K562 (cell line): ENCODE measurements at regions not wholly inside any gene's neighbourhood (a gene's known extent, or its start where the extent isn't known, plus 50 kb on each side); places are given as distances from the start of the nearest gene placed in this dataset.
A peak's percentile ranks its signal among the peaks of the same experiment; 100 is the strongest.

Experiments
- ATAC-seq: fragments of 200-7000 bp; cut with Tn5 transposase; 3 replicates; pipeline ENCODE4 v1.9.1; 2020; ENCODE audit warnings: moderate library complexity
- BruUV-seq: library from RNA; stranded (reverse); fragments of 400-500 nt; replicated peaks from 2 replicates; lab custom pipeline; 2021; lab: Mats Ljungman, UMichigan
- CTCF ChIA-PET: fragments of 300-600 bp; formaldehyde crosslinking; extraction: SDS; loops from one replicate; lab custom pipeline; 2021; ENCODE audit warnings: low intra/inter-chr PET ratio; lab: Yijun Ruan, JAX
- POLR2A ChIA-PET: fragments of 300-600, 350-650 bp; sonication (Branson Sonifier 250); formaldehyde crosslinking; extraction: SDS; loops from one replicate; lab custom pipeline; 2021; ENCODE audit warnings: antibody characterized with exemption, inconsistent platforms; lab: Yijun Ruan, JAX
- DNase-seq, 4 experiments: peaks; one replicate each; pipeline versions ENCODE4 v3.0.0 to v3.0.0-alpha.2; 2011 to 2018; ENCODE audit warnings: low spot score in 3 of 4, mixed read lengths in 3 of 4; ENCODE audit errors: extremely low read depth in 1 of 4
- FAIRE-seq: peaks from 2 replicates; lab custom pipeline; 2011; peaks lifted over from hg19 to GRCh38; lab: Jason Lieb, UNC
- H2AFZ ChIP-seq: 2 replicates; pipeline ENCODE4 v1.6.0; 2011; ENCODE audit warnings: low read depth, low read length, control low read depth, inconsistent platforms
- H3K27ac ChIP-seq: fragments of 200-600 bp; 3 replicates; pipeline ENCODE4 v1.8.0; 2011; ENCODE audit warnings: low read depth, mild to moderate bottlenecking, control low read depth, inconsistent platforms, low read length, moderate library complexity, mixed read lengths; ENCODE audit errors: extremely low read depth
- H3K27me3 ChIP-seq, 2 experiments: fragments of 300-600 bp in 1 of 2; 2 replicates in 1 of 2; 3 replicates in 1 of 2; pipeline versions ENCODE4 v1.6.0 to v1.8.0; 2011; ENCODE audit warnings: inconsistent platforms in 2 of 2, low read length in 2 of 2, mild to moderate bottlenecking in 1 of 2, mixed read lengths in 1 of 2, moderate library complexity in 1 of 2; ENCODE audit not compliant: control insufficient read depth in 2 of 2, insufficient read depth in 2 of 2
- H3K36me3 ChIP-seq: fragments of 300-600 bp; 3 replicates; pipeline ENCODE4 v1.8.0; 2011; ENCODE audit warnings: mild to moderate bottlenecking, low read length, inconsistent platforms; ENCODE audit not compliant: control insufficient read depth, insufficient read depth
- H3K4me1 ChIP-seq, 2 experiments: fragments of 200-600 bp in 1 of 2; replicated peaks in 1 of 2; 2 replicates in 1 of 2; 3 replicates in 1 of 2; pipeline versions ENCODE4 v1.5.1 to v1.8.0; 2011; ENCODE audit warnings: inconsistent platforms in 2 of 2, low read length in 2 of 2, mild to moderate bottlenecking in 1 of 2, mixed read lengths in 1 of 2, moderate library complexity in 1 of 2; ENCODE audit not compliant: control insufficient read depth in 2 of 2, insufficient read depth in 2 of 2
- H3K4me2 ChIP-seq: 2 replicates; pipeline ENCODE4 v1.6.1; 2011; ENCODE audit warnings: low read length, control low read depth, inconsistent platforms, mixed read lengths; ENCODE audit not compliant: insufficient read depth
- H3K4me3 ChIP-seq: fragments of 200-600 bp; sonication (generic), shearing (Covaris generic); 2 replicates; pipeline ENCODE4 v1.5.1; 2016; ENCODE audit warnings: control low read depth, inconsistent platforms
- H3K79me2 ChIP-seq: fragments of 200-600 bp; 3 replicates; pipeline ENCODE4 v1.8.0; 2011; ENCODE audit warnings: low read length, inconsistent platforms; ENCODE audit not compliant: control insufficient read depth, insufficient read depth
- H3K9ac ChIP-seq, 2 experiments: 2 replicates each; pipeline versions ENCODE4 v1.6.0 to v1.6.1; 2011; ENCODE audit warnings: low read depth in 2 of 2, low read length in 2 of 2, control low read depth in 1 of 2, inconsistent platforms in 1 of 2, mild to moderate bottlenecking in 1 of 2, mixed read lengths in 1 of 2; ENCODE audit not compliant: insufficient read depth in 1 of 2
- H3K9me1 ChIP-seq: one replicate; pipeline ENCODE4 v1.6.0; 2011; ENCODE audit warnings: inconsistent platforms, mild to moderate bottlenecking, low read length, moderate library complexity; ENCODE audit not compliant: control insufficient read depth, insufficient read depth
- H3K9me3 ChIP-seq: replicated peaks from 2 replicates; pipeline ENCODE4 v1.5.1; 2011; ENCODE audit warnings: low read depth, low read length, inconsistent platforms; ENCODE audit not compliant: control insufficient read depth, insufficient read depth
- H4K20me1 ChIP-seq: replicated peaks from 2 replicates; pipeline ENCODE4 v1.6.1; 2011; ENCODE audit warnings: low read length, inconsistent platforms, mixed read lengths; ENCODE audit not compliant: control insufficient read depth, insufficient read depth
- CBFA2T2 ChIP-seq: fragments of 450-650 bp; conservative IDR thresholded peaks from 2 replicates; pipeline ENCODE4 v1.6.1; 2017; ENCODE audit warnings: mild to moderate bottlenecking
- CBX5 ChIP-seq: IDR thresholded peaks from 2 replicates; pipeline ENCODE4 v1.6.1; 2014; ENCODE audit warnings: low read depth, borderline replicate concordance
- MAZ ChIP-seq, 2 experiments: fragments of 450-650 bp in 1 of 2; sonication (generic) in 1 of 2; formaldehyde crosslinking; IDR thresholded peaks in 1 of 2; conservative IDR thresholded peaks in 1 of 2; 2 replicates each; pipeline versions ENCODE4 v1.4.0 to v1.5.0; 2020; ENCODE audit warnings: mild to moderate bottlenecking in 1 of 2, missing genetic modification reagents in 1 of 2
- NELFE ChIP-seq: IDR thresholded peaks from 2 replicates; pipeline ENCODE4 v1.6.1; 2011; ENCODE audit warnings: mild to moderate bottlenecking; ENCODE audit not compliant: insufficient read depth, insufficient read length
- NFIC ChIP-seq: fragments of 450-650 bp; IDR thresholded peaks from 2 replicates; pipeline ENCODE4 v1.6.1; 2017; ENCODE audit warnings: mild to moderate bottlenecking, inconsistent platforms
- RBM25 ChIP-seq: fragments of 200-400 bp; formaldehyde crosslinking; IDR thresholded peaks from 2 replicates; pipeline ENCODE4 v1.6.1; 2018; ENCODE audit warnings: low read length, low read depth, moderate library complexity; ENCODE audit not compliant: severe bottlenecking
- WGBS: fragments of 100-300 bp; shearing (Covaris generic); methylation state at CpG from one replicate; pipeline ENCODE4 v1.1.6; 2016; ENCODE audit warnings: low coverage, mixed read lengths; ENCODE audit not compliant: insufficient coverage; ENCODE audit errors: missing lambda C conversion rate; 5-methylcytosine and 5-hydroxymethylcytosine counted together
- in situ Hi-C: fragments of 300-500 bp; cut with MboI; formaldehyde crosslinking; loops from 4 replicates; pipeline ENCODE4 v1.15.0; 2018; ENCODE audit warnings: inconsistent platforms, mixed read lengths
- intact Hi-C: fragments of 100-400 bp; cut with micrococcal nuclease; formaldehyde crosslinking; loops from 2 replicates; pipeline ENCODE4 v1.14.2; 2022
- TF ChIP-seq, protein P1 (sequence below), 2 experiments: fragments of 450-650 bp in 1 of 2; sonication (generic) in 1 of 2; formaldehyde crosslinking in 1 of 2; IDR thresholded peaks in 1 of 2; conservative IDR thresholded peaks in 1 of 2; 2 replicates each; pipeline versions ENCODE4 v1.6.1 to v1.8.1; 2016 to 2023; ENCODE audit warnings: mild to moderate bottlenecking in 2 of 2, moderate library complexity in 2 of 2, inconsistent platforms in 1 of 2, missing genetic modification reagents in 1 of 2
- TF ChIP-seq, protein P2 (sequence below): IDR thresholded peaks from 2 replicates; pipeline ENCODE4 v1.6.1; 2012; ENCODE audit warnings: low read depth, low read length, improper control_type of control experiment, borderline replicate concordance

DNA sequence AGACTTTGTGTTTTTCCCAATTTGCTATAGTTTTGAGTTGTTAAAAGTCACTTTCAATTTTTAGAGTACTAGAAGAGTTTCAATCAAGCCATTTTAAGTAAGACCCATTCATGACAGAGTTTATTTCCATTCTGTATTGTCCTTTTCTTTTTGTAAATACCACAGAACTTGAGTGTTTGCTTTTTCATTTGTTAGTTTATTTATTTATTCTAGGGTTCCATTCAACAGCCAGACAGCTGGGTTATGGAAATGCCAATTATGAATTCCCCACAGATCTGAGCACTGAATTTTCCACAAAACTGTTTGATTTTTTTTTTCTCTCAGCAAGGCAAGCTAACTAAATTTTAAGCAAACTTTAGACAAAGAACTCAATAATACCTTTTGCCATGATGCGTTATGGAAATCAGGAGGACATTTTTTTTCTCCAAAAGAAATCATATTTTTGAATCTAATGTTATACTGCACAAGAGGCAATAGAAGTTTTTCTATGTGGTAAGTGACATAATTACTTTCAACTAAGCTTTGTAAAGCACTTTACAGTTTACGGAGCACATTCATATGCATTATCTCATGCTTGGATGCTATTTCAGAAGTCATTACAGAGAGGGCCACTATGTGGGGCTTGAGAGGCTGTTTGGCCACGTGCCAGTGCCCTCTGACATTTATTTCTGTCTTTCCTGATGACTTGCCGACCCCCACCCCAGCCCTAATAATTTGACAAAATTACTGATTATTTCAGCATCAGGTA, 181.5 kb downstream of the VRK1 start:
- Histone ChIP-seq H3K9me3 (no peaks in the 10 kb centered on the region), H3K9ac (no peak overlapping the region), H4K20me1 (no peaks in the 10 kb centered on the region), H3K9me1 (no peaks in the 10 kb centered on the region), H3K79me2 (no peaks in the 10 kb centered on the region), H2AFZ (no peak overlapping the region), H3K27ac (no peak overlapping the region), H3K4me3 (no peak overlapping the region), H3K36me3 (no peaks in the 10 kb centered on the region), H3K4me2 (no peak overlapping the region), H3K27me3 (peaks cover 3 to 15% of the 10 kb centered on the region in 2 experiments; a peak in 4 of 5 replicates), H3K4me1 (no peaks in the 10 kb centered on the region)
- DNase-seq (no peak), FAIRE-seq (no peak), ATAC-seq (no peak)
- no TSS peak for BruUV-seq
- intact Hi-C loops = no loop called here
- POLR2A ChIA-PET = interaction anchor here (0.6 to 1.6 kb wide), 2 partner anchors 16 to 896 kb away, joined by 3 read pairs; no protein-coding TSS in a partner anchor
- TF ChIP-seq CBFA2T2 (no peak), NFIC (peak; percentile 33; the same call in 1 of the 2 replicates)
- in situ Hi-C loops = no loop called here
- CTCF ChIA-PET = no interaction called here
- 8% methylated on average over 4 of the region's 4 CpGs for WGBS

DNA sequence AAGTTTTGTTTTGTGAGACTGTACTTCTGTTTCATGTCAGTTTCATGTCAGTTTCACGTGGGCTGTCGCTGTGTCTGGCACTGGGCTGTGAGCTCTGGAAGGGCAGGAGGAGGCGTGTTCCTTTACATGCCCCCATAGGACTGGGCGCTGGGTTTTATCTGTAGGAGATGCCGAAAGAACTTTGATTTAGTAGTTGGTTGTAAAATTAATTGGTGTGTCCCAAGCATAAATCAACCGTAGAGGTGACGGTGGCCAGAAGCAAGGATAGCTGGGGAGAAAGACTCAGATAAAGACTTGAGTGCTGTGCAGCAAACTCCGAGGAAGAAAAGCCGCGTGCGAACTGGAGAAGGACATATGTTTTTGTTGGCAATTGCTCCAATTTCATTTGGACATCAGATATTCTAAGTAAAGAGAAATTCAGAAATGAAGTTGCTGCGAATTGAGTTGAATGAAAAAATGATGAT, 182.5 kb downstream of the VRK1 start:
- no peaks in the 10 kb centered on the region for H3K4me1 ChIP-seq
- H3K9me1 ChIP-seq = no peaks in the 10 kb centered on the region
- no peaks in the 10 kb centered on the region for H3K36me3 ChIP-seq
- no peak overlapping the region for H3K9ac ChIP-seq
- ATAC-seq (no peak), FAIRE-seq (no peak), DNase-seq (no peak)
- peaks cover 3 to 24% of the 10 kb centered on the region in 2 experiments; a peak in 4 of 5 replicates for H3K27me3 ChIP-seq
- no TSS peak for BruUV-seq
- no peak overlapping the region for H3K4me2 ChIP-seq
- 10% methylated on average over 12 of the region's 12 CpGs for WGBS
- CTCF ChIA-PET = no interaction called here
- H4K20me1 ChIP-seq = no peaks in the 10 kb centered on the region
- H3K4me3 ChIP-seq = no peak overlapping the region
- no peaks in the 10 kb centered on the region for H3K79me2 ChIP-seq
- H3K27ac ChIP-seq = no peak overlapping the region
- H3K9me3 ChIP-seq = no peaks in the 10 kb centered on the region
- POLR2A ChIA-PET = no interaction called here
- no peak overlapping the region for H2AFZ ChIP-seq
- in situ Hi-C loops (no loop called here), intact Hi-C loops (no loop called here)
- TF ChIP-seq MAZ (CRISPR knock-in tag; conservative IDR thresholded peaks at IDR 0.05 in 1 of 2, IDR thresholded peaks at IDR 0.05 in 1 of 2) (no peak), NELFE (no peak), CBX5 (no peak), RBM25 (no peak)
- TF ChIP-seq, protein P1, sequence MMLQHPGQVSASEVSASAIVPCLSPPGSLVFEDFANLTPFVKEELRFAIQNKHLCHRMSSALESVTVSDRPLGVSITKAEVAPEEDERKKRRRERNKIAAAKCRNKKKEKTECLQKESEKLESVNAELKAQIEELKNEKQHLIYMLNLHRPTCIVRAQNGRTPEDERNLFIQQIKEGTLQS (IDR thresholded peaks at IDR 0.05) = no peak
- TF ChIP-seq, protein P1 (CRISPR knock-in tag; conservative IDR thresholded peaks at IDR 0.05) = no peak
- TF ChIP-seq, protein P2, sequence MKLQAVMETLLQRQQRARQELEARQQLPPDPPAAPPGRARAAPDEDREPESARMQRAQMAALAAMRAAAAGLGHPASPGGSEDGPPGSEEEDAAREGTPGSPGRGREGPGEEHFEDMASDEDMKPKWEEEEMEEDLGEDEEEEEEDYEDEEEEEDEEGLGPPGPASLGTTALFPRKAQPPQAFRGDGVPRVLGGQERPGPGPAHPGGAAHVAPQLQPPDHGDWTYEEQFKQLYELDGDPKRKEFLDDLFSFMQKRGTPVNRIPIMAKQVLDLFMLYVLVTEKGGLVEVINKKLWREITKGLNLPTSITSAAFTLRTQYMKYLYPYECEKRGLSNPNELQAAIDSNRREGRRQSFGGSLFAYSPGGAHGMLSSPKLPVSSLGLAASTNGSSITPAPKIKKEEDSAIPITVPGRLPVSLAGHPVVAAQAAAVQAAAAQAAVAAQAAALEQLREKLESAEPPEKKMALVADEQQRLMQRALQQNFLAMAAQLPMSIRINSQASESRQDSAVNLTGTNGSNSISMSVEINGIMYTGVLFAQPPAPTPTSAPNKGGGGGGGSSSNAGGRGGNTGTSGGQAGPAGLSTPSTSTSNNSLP = no peak
